Right ventricle myocardium inferior (tissue), 1 donor: ENCODE measurements at regions not wholly inside any gene's neighbourhood (a gene's known extent, or its start where the extent isn't known, plus 50 kb on each side); places are given as distances from the start of the nearest gene placed in this dataset.

Experiments
- ATAC-seq: fragments of 200-7000 bp; cut with Tn5 transposase; one replicate; pipeline ENCODE4 v1.9.1; 2020; ENCODE audit warnings: mild to moderate bottlenecking, moderate library complexity
- DNase-seq: peaks from one replicate; pipeline ENCODE4 v3.0.0; 2021; ENCODE audit errors: missing footprints
- intact Hi-C: fragments of 100-400 bp; cut with DNase I; formaldehyde crosslinking; loops from one replicate; pipeline ENCODE4 v1.11.0; 2022
- donor health status: DM: no; HTN: yes; CAD: no; lungs with severe emphysema.

DNA sequence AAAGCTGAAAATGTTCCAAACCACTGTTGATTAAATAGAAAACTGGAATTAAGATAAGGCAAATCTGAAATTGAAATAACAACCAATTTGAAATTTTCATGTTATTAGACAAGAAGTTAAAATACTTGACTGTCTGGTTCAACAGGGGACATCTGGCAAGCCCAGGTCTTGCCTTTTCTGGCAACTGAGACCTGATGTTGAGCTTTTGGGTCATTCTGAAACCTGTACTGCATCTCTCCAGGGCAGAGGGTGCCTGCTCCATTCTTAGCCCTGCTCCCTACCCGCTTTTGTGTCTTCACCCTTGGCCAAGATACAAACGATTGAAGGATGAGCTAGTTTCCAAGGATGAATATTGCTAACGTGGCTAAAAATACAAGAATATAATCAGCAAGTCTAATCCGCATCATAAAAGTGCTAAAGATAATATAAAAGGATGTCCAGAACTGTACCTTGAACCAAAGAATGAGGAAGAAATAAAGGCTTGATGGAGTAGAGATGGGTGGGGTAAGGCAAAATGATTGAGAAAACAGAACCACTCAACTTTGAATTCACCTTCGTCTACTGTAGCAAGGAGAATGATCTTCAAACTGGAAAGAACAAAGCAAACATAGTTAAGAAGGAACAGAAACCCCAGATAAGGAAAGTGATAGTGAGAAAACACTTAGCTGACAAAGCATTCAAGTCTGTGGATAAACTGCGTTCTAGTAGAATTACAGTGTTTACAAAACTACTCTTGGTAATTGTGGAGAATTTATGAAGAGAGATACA lies 109.8 kb upstream of the MAN1A1 start:
- intact Hi-C loops, result no loop called here
- ATAC-seq (no peak), DNase-seq (no peak)

DNA sequence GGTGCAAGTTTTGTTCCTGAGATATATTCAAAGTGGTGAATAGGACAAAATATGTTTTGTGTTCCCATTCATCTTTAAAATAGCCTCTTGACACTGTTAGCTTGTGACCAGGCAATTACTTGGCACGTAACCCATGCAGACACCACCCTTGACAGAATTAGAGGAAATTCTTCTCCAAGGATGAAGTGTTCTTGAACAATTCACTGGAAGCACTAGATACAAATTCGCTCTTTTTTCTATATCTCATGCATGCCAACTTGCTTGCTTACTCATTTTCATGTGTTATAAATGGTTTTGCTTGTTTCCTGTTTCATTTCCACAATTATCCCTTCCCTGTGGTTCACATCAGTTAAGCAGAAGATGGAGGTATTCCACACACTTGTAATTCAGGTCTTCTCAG lies 105.2 kb upstream of the MAN1A1 start:
- intact Hi-C loops, result no loop called here

DNA sequence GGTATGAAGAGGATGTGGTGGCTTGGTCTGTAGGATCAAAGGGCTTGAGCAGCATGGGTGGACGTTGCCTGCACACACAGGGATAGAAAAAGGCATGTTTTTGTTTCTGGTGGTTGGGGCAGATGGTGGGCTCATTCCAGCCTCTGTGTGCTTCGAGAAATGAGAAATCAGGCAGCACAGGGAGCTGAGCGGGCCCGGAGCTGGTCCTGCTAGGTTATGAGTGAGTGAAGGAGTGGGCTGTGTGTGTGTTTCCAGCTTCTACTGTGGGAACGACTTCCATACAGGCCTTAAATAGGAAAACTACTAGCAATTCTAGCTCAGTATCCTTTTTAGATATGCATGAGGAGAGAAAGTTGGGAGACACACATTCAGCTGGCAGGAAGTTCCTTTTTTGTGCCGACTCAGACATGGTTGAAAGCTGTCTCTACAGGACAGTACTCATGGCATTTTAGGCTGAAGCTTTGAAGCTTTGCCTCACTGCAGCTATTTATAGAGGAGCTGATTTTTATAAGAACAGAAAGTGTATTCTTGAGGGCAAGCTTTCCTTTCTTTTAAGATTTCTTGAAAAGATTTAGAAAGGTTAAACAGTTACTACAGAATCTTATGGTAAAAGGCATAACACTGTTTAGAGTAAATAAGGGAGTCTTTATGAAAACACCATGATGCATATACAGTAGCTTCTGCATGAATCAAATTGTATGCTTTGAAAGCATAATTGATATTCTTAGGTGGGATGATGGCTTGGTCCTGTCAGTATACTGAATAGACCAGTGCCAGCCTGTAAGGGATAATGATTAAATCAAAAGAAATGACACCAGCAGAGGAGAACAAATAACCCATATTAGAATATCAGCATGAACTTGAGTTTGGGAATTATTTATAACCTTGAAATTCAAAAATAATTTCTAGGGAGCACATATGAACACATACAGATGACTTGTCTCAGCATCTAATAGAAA lies 104.0 kb upstream of the MAN1A1 start:
- DNase-seq (no peak), ATAC-seq (no peak)
- intact Hi-C loops, result no loop called here

More for the DNA sequence above, 105.2 kb upstream of the MAN1A1 start:
- DNase-seq (no peak), ATAC-seq (no peak)

DNA sequence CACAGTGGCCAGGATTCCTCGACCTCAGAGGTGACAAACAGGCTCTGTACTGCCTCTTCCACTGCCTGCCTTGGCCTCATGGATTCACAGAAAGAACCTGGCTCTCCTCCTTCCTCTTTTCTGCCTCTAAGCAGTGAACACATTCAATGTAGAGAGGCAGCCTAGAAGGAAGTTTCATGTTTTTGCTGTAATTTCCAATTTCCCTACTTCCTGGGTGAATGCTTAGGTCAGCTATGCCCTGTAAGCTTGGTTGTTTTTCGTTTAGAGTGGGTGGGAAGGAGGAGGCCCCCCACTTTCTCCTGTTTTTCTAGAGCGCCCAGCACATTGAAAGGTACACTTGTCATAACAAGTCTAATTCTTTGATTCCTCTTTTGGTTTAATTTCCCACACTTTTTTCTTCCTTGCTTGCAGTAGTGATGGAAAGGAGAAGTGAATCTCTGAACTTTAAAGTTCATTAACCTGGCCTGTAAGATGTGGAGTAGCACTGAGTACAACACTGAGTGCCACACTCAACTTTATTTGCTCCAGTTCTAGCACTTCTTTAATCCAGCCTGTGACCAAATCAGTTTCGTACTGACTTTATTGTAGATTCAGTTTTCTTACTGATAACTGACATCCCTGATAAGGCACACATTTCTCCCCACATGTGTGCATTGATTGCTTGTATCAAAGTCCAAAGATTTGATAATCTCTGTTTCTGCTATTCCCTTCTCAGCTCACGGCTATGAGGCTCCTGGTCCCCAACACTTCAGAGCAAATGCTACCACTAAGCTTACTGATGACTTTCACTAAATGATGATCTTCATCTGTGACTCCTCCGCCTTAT lies 100.0 kb upstream of the MAN1A1 start:
- ATAC-seq, result peak; percentile 45
- intact Hi-C loops, result no loop called here
- DNase-seq, result no peak

DNA sequence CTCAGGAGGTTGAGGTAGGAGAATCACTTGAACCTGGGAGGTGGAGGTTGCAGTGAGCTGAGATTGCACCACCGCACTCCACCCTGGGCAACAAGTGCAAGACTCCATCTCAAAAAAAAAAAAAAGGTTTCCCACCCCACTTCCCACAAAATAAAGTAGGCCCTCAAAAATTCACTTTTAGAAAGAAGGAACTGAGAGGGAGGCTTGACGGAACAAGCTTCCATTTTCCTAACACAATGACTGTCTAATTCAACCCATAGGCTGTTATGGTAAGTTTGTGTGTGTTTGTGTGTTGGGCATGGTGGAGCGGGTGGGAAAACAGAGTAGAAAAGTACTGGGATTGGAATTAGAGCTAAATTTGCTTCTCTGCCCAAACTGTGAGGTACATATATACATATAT lies 98.4 kb upstream of the MAN1A1 start:
- DNase-seq (no peak), ATAC-seq (no peak)
- intact Hi-C loops, result no loop called here

DNA sequence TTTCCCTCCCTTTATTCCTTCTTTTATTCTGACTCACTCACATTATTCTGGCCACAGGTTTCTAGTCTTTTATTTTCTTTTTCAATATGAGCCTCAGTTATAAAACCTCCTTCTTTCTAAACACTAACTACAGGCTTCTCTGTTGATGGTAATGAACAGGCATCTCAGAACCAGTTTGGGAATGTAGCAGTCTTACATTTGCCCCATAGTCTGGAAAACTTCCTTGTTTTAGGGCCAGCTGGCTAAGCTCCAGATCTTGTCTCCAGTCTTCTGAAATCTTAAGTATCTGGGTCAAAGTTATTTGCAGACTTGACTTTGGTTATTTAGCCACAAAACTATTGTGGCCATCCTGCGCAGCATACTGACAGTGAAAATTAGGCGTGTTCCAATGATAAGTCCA lies 97.0 kb upstream of the MAN1A1 start:
- no peak for DNase-seq
- peak; percentile 43 for ATAC-seq

DNA sequence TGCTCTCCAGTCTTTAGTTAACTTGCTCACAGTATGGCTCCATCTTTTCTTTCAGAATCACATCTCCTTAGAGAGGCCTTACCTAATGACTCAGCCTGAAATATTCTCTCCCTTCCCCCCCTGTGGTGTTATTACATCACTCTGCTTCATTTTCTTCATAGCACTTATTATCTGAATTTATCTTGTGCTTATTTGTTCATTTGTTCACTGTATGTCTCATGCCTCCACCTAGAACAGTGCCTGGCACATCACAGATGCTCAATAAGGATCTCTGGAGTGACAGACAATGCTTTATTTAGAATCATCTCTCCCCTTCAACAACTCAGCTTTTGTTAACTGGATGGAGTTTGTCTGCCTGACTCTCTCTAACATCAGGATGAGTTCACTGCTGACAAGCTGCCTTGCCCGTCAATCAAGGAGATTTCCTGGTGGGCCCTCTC lies 96.6 kb upstream of the MAN1A1 start:
- ATAC-seq (peak; percentile 43), DNase-seq (no peak)
- intact Hi-C loops, result no loop called here

More for the DNA sequence above, 97.0 kb upstream of the MAN1A1 start:
- intact Hi-C loops, result no loop called here

DNA sequence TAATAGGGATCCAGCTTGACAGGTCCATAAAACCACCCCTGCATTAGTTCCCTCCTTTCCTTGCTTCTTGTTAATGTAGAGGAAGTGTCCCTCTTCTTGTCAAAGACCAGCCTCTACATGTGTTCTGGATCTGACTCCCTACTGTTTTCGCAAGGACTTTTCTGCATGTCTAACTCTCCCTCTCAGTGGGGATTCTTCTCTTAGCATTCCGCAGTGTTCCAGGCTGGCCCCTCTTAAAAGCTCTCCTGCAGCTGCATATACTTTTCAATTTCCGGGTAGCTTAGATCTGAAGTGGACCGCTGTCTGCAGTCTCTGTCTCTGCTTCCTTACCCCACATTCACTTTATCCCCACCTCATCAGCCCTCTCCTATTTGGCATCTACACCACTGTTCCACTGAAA lies 96.1 kb upstream of the MAN1A1 start:
- intact Hi-C loops, result no loop called here
- DNase-seq, result no peak
- no peak for ATAC-seq

DNA sequence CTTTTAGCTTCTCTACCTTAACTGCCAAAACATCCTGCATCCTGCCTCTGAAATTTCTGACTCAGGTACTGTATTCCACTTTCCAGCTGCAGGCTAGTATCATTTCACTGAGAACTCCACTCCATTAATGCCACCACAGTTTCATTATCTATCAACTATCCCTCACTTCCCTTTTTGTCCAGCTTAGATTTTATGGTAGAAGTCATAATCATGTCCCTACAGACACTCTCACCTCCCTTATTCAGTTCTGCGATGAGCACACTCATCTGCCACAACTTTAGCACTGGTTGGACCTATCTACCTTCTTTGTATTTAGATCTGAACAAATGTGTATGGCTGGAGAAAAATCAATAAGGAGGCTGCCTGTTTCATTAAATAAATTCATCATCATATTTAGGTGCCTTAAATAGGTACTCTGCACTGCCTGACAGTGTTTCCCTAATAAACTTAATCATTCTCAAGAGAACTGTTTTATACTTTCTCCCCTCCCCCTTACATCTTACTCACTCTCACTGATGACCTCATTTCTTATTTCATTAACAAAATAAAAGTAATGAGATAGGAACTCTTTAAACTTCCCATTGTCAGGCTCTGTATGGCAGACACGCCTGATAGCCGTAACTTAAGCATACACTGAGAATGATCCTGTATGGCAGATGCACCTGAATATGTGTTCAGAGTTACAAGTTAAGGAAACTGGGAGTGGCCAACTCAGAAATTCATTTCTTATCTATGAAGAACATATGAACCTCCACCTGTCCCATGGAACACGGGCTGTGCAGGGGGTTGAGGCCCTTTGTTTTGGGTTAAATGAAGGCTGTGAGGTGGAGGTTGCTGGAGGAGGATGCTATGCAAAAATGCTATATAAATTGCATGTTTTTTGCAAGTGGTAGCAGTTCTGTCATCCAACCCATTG lies 95.3 kb upstream of the MAN1A1 start:
- intact Hi-C loops, result no loop called here
- peak; percentile 34 for ATAC-seq
- DNase-seq, result no peak

DNA sequence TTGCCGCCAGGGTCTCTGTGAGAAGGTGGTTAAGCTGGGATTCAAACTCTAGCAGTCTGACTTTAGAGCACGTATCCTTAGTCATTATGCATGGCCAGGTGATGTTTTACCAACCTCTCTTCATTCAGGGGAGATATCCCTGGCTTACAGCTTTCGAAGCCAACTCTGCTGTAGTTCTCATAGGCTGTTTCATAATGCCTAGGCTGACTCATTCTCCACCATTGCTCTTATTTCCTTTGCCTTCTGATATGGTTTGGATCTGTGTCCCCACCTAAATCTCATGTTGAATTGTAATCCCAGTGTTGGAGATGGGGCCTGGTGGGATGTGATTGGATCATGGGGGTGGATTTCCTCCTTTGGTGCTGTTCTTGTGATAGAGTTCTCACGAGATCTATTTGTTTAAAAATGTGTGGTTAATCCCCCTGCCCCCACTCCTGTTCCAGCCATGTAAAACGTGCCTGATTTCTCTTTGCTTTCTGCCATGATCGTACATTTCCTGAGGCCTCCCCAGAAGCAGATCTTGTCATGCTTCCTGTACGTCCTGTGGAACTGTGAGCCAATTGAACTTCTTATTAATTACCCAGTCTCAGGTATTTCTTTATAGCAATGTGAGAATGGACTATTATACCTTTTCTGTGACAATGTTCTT lies 94.6 kb upstream of the MAN1A1 start:
- DNase-seq, result no peak
- intact Hi-C loops, result no loop called here
- no peak for ATAC-seq

DNA sequence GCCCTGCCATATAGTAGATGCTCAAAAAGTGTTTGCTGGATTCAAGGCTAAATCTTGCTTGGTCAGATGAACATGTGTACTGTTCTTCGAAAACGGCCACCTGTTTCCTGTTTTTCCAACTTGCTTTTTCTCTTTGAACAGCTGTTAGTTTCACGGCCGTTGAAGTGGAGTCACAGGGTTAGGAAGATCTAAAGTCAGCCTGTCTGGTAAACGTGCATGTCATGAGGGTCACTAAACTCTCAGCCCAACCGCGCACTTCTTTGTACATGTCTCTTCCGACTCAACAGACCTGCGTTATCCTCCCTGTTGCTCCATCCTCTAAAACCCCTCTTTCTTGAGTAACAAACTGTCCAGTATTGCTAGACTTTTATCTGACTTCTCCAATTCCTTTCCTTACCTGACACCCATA lies 93.2 kb upstream of the MAN1A1 start:
- intact Hi-C loops, result no loop called here
- no peak for DNase-seq
- peak; percentile 51 for ATAC-seq

DNA sequence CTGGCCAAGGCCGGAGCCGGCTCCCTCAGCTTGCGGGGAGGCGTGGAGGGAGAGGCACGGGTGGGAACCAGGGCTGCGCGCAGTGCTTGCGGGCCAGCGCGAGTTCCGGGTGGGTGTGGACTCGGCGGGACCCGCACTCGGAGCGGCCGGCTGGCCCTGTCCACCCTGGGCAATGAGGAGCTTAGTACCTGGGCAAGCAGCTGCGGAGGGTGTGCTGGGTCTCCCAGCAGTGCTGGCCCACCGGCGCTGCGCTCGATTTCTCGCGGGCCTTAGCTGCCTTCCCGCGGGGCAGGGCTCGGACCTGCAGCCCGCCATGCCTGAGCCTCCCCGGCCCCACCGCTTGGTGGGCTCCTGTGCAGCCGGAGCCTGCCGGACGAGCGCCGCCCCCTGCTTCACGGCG lies 91.4 kb upstream of the MAN1A1 start:
- no peak for ATAC-seq
- intact Hi-C loops, result no loop called here
- no peak for DNase-seq

DNA sequence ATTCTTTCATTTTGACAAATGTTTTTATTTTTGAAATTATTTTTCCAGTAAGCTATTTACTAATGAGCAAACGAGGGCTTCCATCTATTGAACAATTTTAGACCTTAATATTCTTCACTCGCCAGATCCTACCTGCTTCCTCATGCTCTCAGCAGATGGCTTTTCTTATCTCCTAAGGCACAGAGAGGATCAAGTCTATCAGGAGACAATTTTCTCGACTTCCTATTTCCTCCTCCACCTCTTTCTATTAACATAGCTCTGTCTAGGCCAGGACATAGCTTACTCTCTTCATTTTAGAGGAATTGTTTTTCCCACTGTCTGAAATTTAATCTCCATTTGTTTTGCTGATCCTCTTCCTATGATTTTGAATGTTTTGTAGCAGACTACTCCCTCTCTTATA lies 87.0 kb upstream of the MAN1A1 start:
- DNase-seq (no peak), ATAC-seq (no peak)
- intact Hi-C loops, result no loop called here

DNA sequence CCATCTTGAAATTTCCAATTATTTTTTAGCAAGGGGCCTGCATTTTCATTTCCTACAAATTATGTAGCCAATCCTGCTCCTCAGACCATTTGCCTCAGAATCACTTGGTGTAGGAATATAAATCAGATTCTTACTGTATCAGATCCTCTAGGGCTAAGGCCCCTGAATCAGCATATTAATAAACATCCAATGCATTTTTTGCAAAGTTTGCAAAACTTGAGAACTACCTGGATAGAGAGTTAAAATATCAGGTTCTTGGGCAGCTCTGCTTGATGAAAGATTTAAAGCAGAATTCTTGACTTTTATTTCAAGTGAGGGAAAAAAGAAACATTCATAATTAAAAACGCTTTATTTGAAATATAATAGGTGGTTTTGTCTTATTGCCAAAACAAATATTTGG lies 82.2 kb upstream of the MAN1A1 start:
- intact Hi-C loops, result no loop called here
- DNase-seq, result no peak
- ATAC-seq, result no peak

DNA sequence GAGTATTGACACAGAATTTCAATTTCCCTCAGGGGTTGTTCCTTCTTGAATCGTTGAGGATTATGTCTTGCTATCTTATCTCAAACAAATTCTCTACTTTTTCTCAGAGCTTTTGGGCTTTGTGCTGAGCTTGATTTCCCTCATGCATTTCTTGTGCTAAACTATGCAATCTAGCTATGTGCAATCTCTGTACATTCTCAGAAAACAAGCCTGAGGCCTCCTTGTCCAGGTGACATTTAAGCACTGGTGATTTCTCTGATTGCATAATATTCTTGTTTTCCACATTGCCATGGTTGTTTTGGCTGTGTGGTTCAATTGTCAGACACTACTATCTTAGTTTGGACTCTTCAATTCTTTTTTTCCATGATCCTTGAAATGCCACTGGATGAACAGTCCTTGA lies 81.2 kb upstream of the MAN1A1 start:
- no peak for ATAC-seq
- intact Hi-C loops, result no loop called here

DNA sequence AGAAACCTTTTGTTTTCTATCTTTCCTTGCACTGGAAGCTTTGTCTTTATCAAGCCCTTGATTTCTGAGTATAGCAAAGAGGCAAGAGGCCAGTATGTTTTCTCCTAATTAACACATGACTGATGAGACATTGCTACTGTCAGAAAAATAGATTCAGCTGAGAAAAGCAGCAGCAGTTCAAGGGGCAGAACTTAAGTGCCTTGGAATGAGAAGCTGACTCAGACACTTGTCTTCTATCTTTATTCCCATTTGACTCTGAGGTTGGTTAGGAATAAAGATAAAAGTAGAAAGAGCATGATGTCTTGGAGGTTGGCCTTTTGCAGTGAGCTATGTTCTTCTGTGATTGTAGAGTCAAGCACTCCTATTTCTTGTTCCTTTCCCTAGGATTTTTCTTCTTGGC lies 79.1 kb upstream of the MAN1A1 start:
- no peak for ATAC-seq
- intact Hi-C loops, result no loop called here
- DNase-seq, result no peak

More for the DNA sequence above, 81.2 kb upstream of the MAN1A1 start:
- DNase-seq, result no peak

DNA sequence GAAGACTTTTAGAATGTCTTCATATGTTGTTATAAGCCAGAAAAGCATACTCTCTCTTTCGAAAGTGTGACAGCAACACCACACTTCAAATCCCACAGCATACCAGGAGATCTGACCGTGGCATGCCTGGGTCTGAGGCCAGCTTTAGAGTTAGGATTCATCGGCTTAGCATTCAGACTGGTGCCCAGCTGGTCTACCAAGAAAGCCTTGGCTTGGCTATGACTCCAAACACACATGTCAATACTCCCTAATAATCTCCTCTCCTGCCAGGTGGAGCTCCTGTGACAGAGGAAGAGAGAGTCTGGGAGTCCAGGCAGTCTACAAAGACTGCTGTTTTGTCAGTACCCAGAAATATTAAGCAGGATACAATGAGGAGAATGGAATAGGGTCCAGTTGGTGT lies 77.1 kb upstream of the MAN1A1 start:
- DNase-seq (no peak), ATAC-seq (no peak)
- intact Hi-C loops, result no loop called here

DNA sequence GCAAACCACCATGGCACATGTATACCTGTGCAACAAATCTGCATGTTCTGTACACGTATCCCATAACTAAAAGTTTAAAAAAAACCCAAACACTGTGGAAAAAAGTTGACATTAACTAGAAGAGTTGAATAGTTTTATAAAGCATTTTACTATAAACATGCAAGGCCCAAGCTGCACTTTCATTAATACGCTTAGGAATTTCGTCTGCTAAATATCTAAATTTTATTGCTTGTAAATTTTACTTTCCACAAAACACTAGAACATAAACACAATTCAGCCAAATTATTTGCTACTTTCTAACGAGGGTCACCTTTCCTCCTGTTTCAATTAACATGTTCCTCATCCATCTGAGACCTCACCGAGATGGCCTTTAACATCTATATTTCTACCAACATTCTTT lies 74.4 kb upstream of the MAN1A1 start:
- intact Hi-C loops, result no loop called here
- ATAC-seq (no peak), DNase-seq (no peak)
